ENCODE measurements at regions not wholly inside any gene's neighbourhood (a gene's known extent, or its start where the extent isn't known, plus 50 kb on each side); places are given as distances from the start of the nearest gene placed in this dataset.

DNA sequence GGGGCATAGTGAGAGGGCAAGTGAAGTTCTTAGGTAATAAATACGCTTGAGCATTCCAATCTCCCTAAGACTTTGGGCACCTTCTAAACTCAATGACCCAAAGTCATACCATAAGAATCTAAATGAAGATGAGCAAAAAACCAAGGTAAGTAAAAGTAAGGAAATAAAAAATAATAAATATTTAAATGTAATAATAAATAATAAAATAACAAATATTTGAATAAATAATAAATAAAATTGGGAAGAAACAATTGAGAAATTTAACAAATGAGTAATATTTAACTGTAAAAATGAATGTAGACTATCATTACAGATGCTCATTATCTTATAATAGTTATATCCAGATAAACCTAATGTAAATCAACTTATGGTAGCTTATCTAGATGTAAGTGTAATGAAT, 391.7 kb downstream of the WDR72 start:
- no peak overlapping the region for H3K4me3 ChIP-seq (ENCODE audit: low read depth in 1 of 2, low read length in 2 of 2)
- TF ChIP-seq CTCF (IDR thresholded peaks at IDR 0.05; ENCODE audit: borderline replicate concordance, extremely low read depth, low read length, poor library complexity, severe bottlenecking) (no peak), EZH2 (IDR thresholded peaks at IDR 0.05; ENCODE audit: borderline replicate concordance, low read depth, low read length, severe bottlenecking) (no peak)
- no peak for DNase-seq

GRCh38 chr15:53360881-53361280, 398.6 kb downstream of the WDR72 start:
- no peak for ATAC-seq (ENCODE audit: insufficient read depth, low read depth)
- H4K20me1 ChIP-seq (ENCODE audit: insufficient read depth, low read length) = no peaks in the 10 kb centered on the region
- no peaks in the 10 kb centered on the region for H3K4me1 ChIP-seq (ENCODE audit: insufficient read depth, low read length)
- no peaks in the 10 kb centered on the region for H3K27me3 ChIP-seq (ENCODE audit: insufficient read depth, low read length, poor library complexity)
- H3K4me2 ChIP-seq (ENCODE audit: insufficient read depth, low read length) = no peak overlapping the region
- H3K9me3 ChIP-seq (ENCODE audit: insufficient read depth, low read length, severe bottlenecking) = no peaks in the 10 kb centered on the region
- H3K27ac ChIP-seq (ENCODE audit: low read length) = no peak overlapping the region
- no peak overlapping the region for H3K4me3 ChIP-seq (ENCODE audit: low read depth in 1 of 2, low read length in 2 of 2)
- no peaks in the 10 kb centered on the region for H3K36me3 ChIP-seq (ENCODE audit: insufficient read depth, low read length)
- H3K9ac ChIP-seq (ENCODE audit: low read depth, low read length) = no peak overlapping the region
- no peaks in the 10 kb centered on the region for H3K79me2 ChIP-seq (ENCODE audit: insufficient read depth, low read length)
- no peak for DNase-seq
- TF ChIP-seq CTCF (IDR thresholded peaks at IDR 0.05; ENCODE audit: borderline replicate concordance, extremely low read depth, low read length, poor library complexity, severe bottlenecking) = no peak
- TF ChIP-seq EZH2 (IDR thresholded peaks at IDR 0.05; ENCODE audit: borderline replicate concordance, low read depth, low read length, severe bottlenecking) = no peak
- H2AFZ ChIP-seq (ENCODE audit: low read depth, low read length) = no peak overlapping the region

More for the DNA sequence above, 391.7 kb downstream of the WDR72 start:
- Histone ChIP-seq H3K9ac (ENCODE audit: low read depth, low read length) (no peak overlapping the region), H3K9me3 (ENCODE audit: insufficient read depth, low read length, severe bottlenecking) (no peaks in the 10 kb centered on the region), H2AFZ (ENCODE audit: low read depth, low read length) (no peak overlapping the region), H3K4me1 (ENCODE audit: insufficient read depth, low read length) (no peaks in the 10 kb centered on the region), H3K79me2 (ENCODE audit: insufficient read depth, low read length) (no peaks in the 10 kb centered on the region), H3K36me3 (ENCODE audit: insufficient read depth, low read length) (no peaks in the 10 kb centered on the region), H3K27ac (ENCODE audit: low read length) (no peak overlapping the region), H3K4me2 (ENCODE audit: insufficient read depth, low read length) (no peak overlapping the region), H4K20me1 (ENCODE audit: insufficient read depth, low read length) (no peaks in the 10 kb centered on the region), H3K27me3 (ENCODE audit: insufficient read depth, low read length, poor library complexity) (no peaks in the 10 kb centered on the region)
- no peak for ATAC-seq (ENCODE audit: insufficient read depth, low read depth)

- no peak overlapping the region for H3K27ac ChIP-seq (ENCODE audit: low read length)
- no peaks in the 10 kb centered on the region for H3K79me2 ChIP-seq (ENCODE audit: insufficient read depth, low read length)
- no peak for DNase-seq
- ATAC-seq (ENCODE audit: insufficient read depth, low read depth) = no peak
- H4K20me1 ChIP-seq (ENCODE audit: insufficient read depth, low read length) = no peaks in the 10 kb centered on the region
- H3K4me2 ChIP-seq (ENCODE audit: insufficient read depth, low read length) = no peak overlapping the region
- no peak overlapping the region for H2AFZ ChIP-seq (ENCODE audit: low read depth, low read length)
- H3K27me3 ChIP-seq (ENCODE audit: insufficient read depth, low read length, poor library complexity) = no peaks in the 10 kb centered on the region
- no peaks in the 10 kb centered on the region for H3K4me1 ChIP-seq (ENCODE audit: insufficient read depth, low read length)
- no peaks in the 10 kb centered on the region for H3K9me3 ChIP-seq (ENCODE audit: insufficient read depth, low read length, severe bottlenecking)
- H3K4me3 ChIP-seq (ENCODE audit: low read depth in 1 of 2, low read length in 2 of 2) = no peak overlapping the region
- H3K9ac ChIP-seq (ENCODE audit: low read depth, low read length) = no peak overlapping the region
- TF ChIP-seq EZH2 (IDR thresholded peaks at IDR 0.05; ENCODE audit: borderline replicate concordance, low read depth, low read length, severe bottlenecking) (no peak), CTCF (IDR thresholded peaks at IDR 0.05; ENCODE audit: borderline replicate concordance, extremely low read depth, low read length, poor library complexity, severe bottlenecking) (no peak)
- H3K36me3 ChIP-seq (ENCODE audit: insufficient read depth, low read length) = no peaks in the 10 kb centered on the region
Observed at GRCh38 chr15:53359038-53359437, 400.4 kb downstream of the WDR72 start.

DNA sequence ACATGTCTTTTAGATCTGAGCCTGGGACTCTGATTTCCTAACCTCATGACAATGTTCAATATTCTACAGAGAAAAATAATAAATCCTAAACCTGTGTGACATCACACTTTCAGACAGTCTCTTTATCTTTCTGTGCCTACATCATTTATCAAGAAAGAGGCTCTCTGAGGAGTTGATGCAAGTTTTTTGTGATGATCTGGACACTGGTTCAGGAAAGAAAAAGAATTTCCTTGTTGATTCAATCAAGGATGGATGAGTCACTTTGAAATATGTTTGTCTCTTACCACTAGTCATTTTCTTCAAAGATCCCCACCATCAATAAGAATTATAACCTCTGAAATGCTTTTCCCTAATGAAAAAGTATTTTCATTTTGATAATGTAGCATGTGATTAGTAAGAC, 404.6 kb downstream of the WDR72 start:
- Histone ChIP-seq H4K20me1 (ENCODE audit: insufficient read depth, low read length) (no peaks in the 10 kb centered on the region), H3K27ac (ENCODE audit: low read length) (no peak overlapping the region), H3K27me3 (ENCODE audit: insufficient read depth, low read length, poor library complexity) (no peaks in the 10 kb centered on the region), H3K4me2 (ENCODE audit: insufficient read depth, low read length) (no peak overlapping the region), H3K36me3 (ENCODE audit: insufficient read depth, low read length) (no peaks in the 10 kb centered on the region), H2AFZ (ENCODE audit: low read depth, low read length) (no peak overlapping the region), H3K79me2 (ENCODE audit: insufficient read depth, low read length) (no peaks in the 10 kb centered on the region), H3K9me3 (ENCODE audit: insufficient read depth, low read length, severe bottlenecking) (no peaks in the 10 kb centered on the region), H3K4me1 (ENCODE audit: insufficient read depth, low read length) (no peaks in the 10 kb centered on the region), H3K4me3 (ENCODE audit: low read depth in 1 of 2, low read length in 2 of 2) (no peak overlapping the region), H3K9ac (ENCODE audit: low read depth, low read length) (no peak overlapping the region)
- ATAC-seq (ENCODE audit: insufficient read depth, low read depth) (no peak), DNase-seq (no peak)
- TF ChIP-seq EZH2 (IDR thresholded peaks at IDR 0.05; ENCODE audit: borderline replicate concordance, low read depth, low read length, severe bottlenecking) (no peak), CTCF (IDR thresholded peaks at IDR 0.05; ENCODE audit: borderline replicate concordance, extremely low read depth, low read length, poor library complexity, severe bottlenecking) (no peak)
